Right ventricle myocardium superior (tissue), 1 donor: ENCODE measurements at regions not wholly inside any gene's neighbourhood (a gene's known extent, or its start where the extent isn't known, plus 50 kb on each side); places are given as distances from the start of the nearest gene placed in this dataset.
A peak's percentile ranks its signal among the peaks of the same experiment; 100 is the strongest.

Experiments used
- ATAC-seq: fragments of 200-7000 bp; cut with Tn5 transposase; one replicate; pipeline ENCODE4 v1.9.1; 2020; ENCODE audit warnings: mild to moderate bottlenecking; ENCODE audit not compliant: poor library complexity
- DNase-seq: peaks from one replicate; pipeline ENCODE4 v3.0.0-alpha.2; 2020
- intact Hi-C: fragments of 100-400 bp; cut with DNase I; formaldehyde crosslinking; loops from one replicate; pipeline ENCODE4 v1.11.2; 2022
- donor health status: DM: no; HTN: yes; CAD: no; lungs with severe emphysema.

DNA sequence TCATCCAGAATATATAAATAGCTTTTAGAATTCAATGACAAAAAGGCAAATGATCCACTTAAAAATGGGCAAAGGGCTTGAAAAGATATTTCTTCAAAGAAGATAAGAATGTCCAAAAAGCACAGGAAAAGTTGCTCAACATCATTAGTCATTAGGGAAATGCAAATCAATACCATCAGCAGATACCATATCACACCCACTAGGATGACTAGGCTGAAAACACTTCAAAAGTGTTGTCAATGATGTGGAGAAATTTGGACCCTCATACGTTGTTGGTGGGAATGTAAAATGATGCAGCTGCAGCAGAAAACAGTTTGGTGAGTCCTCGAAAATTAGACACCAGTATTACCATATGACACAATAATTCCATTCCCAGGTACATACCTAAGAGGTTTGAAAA, 303.6 kb upstream of the SLC35B3 start:
- intact Hi-C loops: no loop called here
- DNase-seq (no peak), ATAC-seq (no peak)

GRCh38 chr6:8736156-8736895, 301.0 kb upstream of the SLC35B3 start:
- ATAC-seq: no peak
- intact Hi-C loops: no loop called here

GRCh38 chr6:8733879-8734278, 298.5 kb upstream of the SLC35B3 start:
- DNase-seq (no peak), ATAC-seq (no peak)
- intact Hi-C loops: no loop called here

More at GRCh38 chr6:8736156-8736895, 301.0 kb upstream of the SLC35B3 start:
- DNase-seq: no peak

- ATAC-seq (no peak), DNase-seq (no peak)
- intact Hi-C loops: no loop called here
Measured at GRCh38 chr6:8731874-8732273, 296.5 kb upstream of the SLC35B3 start.

GRCh38 chr6:8710668-8711431, 275.5 kb upstream of the SLC35B3 start:
- intact Hi-C loops: no loop called here
- ATAC-seq: no peak

DNA sequence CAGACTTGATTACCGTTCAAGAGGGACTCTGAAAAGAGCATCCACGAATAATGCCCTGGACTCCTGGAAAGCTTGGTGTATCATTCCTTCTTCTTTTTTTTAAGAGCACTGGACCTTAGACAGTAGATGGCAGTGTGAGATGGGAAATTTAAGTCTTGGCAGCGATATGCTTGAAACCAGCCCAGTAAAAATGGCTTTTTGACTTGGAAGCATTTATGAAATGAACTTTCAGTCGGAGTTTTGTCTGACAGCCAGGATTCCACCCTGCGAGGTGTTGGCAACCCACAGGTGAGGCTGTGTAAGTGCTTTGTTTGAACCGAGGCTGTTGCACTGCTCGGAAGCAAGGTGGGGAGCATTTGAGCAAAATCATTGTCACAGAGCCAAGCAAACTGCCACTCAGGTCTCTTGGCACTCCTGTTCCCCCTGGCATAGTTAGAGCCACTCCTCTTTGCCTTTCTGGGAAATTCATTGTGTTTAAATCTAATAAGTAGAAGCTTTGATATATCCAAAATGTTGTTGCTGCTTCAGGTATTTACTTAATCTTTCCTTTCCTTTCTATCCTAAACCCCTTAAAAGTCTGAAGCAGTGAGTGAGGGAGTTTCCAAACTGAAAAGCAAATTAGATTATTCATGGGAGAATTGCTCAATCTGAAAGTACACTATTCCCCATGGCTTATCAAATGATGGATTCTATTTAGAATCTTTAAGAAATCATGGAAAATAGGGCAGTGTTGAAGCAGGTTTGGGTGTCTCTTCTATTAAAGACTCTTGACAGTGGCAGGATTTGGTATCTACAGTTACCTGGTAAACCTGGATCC, 272.8 kb upstream of the SLC35B3 start:
- intact Hi-C loops: loop anchor here (10.0 kb wide), 1 partner anchor 1727 kb away; no protein-coding TSS in a partner anchor
- ATAC-seq: peak; percentile 87

More at GRCh38 chr6:8710668-8711431, 275.5 kb upstream of the SLC35B3 start:
- no peak for DNase-seq

DNA sequence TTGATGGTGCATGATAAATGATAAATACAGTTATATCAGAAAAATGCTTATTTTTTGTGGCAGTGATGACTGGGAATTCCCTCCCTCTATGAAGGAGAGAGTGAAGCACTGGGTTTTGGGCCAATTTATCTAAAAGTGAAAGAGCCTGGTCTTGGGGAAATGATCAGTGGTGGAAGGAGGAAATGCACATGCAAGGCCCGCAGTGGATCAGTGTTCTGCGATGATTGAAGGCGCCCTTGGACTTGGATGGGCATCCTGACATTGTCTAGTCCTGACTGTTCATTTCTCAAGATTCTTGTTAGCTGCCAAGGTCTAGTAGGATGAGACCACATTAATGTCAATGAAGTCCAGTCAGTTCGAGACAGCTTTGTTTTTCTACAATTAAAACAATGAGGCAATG, 272.0 kb upstream of the SLC35B3 start:
- intact Hi-C loops: loop anchor here (10.0 kb wide), 1 partner anchor 1727 kb away; no protein-coding TSS in a partner anchor

More for the DNA sequence above, 272.8 kb upstream of the SLC35B3 start:
- DNase-seq: no peak

DNA sequence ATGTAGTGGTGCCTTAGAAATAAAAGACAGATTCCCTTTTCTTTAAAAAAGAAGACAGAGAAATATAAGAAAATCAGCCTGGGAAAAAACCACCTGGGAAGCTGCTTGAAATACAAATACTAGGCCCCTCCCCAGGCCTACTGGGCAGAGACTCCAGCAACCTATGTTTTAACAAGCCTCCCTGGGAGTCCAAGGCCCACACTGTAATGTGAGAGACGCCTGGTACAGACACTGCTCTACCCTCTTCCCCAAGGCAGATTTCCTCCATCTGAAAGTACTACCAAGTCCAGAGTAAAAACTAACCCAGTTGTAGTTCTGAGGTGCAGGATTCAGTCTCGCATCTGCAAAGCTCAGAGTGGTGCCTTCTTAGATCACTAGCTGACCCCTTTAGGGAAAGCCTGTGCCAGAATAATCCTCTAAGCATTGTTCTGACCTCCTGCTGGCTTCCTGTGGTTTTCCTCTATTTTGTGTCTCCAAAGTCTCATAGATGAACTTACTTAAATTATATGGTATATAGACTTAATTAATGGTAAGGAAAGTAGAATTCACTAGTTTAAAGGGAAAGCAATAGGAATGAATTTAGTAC, 270.2 kb upstream of the SLC35B3 start:
- intact Hi-C loops: loop anchor here (10.0 kb wide), 1 partner anchor 1729 kb away; no protein-coding TSS in a partner anchor
- DNase-seq: no peak
- ATAC-seq: no peak

More for the DNA sequence above, 272.0 kb upstream of the SLC35B3 start:
- ATAC-seq (no peak), DNase-seq (no peak)

GRCh38 chr6:8703059-8703458, 267.7 kb upstream of the SLC35B3 start:
- DNase-seq (no peak), ATAC-seq (no peak)
- intact Hi-C loops: loop anchor here (10.0 kb wide), 1 partner anchor 1732 kb away; no protein-coding TSS in a partner anchor

- intact Hi-C loops: no loop called here
- ATAC-seq (no peak), DNase-seq (no peak)
Measured at GRCh38 chr6:8688821-8689220, 253.5 kb upstream of the SLC35B3 start.

DNA sequence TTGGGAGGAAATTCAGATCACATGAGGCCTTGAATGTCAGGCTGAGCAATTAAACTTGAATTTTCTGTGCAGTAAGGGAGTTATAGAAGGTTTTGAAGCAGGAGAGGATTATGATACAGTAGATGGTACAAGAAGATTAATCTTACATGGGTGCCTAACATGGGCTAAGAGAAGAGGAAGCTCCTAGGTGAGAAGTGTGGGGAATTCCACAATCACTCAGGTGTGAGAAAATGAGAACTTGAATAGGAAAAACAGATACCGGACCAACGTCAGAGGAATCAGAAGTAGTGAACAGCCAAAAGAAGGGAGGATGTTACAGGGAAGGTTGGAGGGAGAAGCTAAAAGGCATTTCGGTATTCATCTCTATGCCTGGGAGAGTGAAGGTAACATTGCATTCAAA, 250.7 kb upstream of the SLC35B3 start:
- DNase-seq (no peak), ATAC-seq (no peak)

DNA sequence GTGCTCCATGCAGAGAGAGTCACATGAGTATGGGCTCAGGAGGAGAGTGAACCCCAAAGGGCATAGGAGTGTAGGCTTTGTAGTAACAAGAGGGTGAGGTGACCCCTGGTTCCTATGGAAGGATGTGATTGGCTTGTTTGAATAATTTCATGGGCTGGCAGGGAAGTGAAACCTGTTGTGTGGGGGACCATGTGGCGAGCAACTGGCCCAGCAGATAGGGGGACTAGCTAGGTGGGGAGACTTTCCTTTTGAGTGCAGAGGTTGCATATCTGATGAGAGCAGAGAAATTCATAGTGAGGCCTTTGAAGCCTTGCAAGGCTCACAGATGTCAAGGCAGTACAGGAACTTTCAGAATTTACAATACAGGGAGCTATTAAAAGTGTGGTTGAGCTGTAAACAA, 247.9 kb upstream of the SLC35B3 start:
- no peak for ATAC-seq
- no peak for DNase-seq
- intact Hi-C loops: no loop called here

More for the DNA sequence above, 250.7 kb upstream of the SLC35B3 start:
- intact Hi-C loops: no loop called here

DNA sequence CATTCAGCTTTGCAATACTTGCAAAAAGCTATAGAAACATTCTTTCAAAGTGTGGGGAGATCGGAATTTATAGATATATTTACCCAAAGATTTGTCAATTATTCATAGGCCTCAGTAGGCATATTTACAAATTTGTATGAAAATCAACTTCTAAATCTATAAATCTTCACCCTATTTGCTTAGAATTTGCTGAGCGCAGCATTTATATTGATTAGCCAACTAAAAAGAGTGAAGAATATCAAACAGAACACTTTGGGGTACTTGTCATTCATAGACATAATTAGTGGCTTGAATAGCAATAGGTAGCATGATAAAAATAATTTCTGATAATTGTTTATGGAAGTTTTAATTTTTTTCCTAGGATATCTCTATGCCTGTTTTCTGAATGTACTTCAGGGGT, 244.5 kb upstream of the SLC35B3 start:
- ATAC-seq (no peak), DNase-seq (no peak)
- intact Hi-C loops: no loop called here

GRCh38 chr6:8678466-8678865, 243.1 kb upstream of the SLC35B3 start:
- intact Hi-C loops: no loop called here
- no peak for DNase-seq
- no peak for ATAC-seq

- intact Hi-C loops: no loop called here
- ATAC-seq: no peak
Measured at GRCh38 chr6:8674126-8674525, 238.8 kb upstream of the SLC35B3 start.

DNA sequence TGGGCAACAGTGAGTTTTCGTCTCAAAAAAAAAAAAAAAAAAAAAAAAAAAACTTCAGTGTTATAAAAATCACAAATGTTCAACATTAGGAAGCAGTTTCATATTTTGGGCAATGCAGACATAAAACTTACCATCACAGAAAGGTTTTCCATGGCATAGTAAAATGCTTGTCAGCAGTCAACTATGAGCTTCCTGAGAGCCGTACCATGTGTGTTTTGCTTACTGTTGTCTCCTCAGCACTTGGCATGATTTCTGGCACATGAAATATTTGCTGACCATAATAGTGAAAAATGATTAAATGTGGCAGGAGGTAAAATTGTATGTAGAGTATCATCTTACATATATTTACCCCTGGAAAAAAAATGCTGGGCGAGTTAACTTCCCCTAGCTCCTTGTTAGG, 237.5 kb upstream of the SLC35B3 start:
- intact Hi-C loops: no loop called here
- ATAC-seq (no peak), DNase-seq (no peak)

More at GRCh38 chr6:8674126-8674525, 238.8 kb upstream of the SLC35B3 start:
- DNase-seq: no peak

DNA sequence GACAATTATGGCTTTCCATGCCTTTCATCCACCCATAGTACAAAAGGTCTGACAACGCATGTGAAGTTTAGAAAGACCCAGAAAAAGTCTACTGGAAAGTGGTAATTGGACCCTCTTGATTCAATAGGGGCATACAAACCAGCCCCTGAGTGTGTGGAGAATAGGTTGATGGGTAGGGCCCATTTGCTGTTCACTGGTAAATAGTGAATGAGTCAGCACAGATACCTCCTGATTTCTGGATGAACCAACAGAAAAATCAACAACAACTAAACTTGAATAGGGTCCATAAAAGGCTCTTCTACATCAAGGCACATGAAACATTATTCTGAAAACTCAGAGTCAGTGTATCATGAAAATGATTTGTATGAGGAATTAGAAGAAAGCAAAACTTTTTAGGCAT, 235.4 kb upstream of the SLC35B3 start:
- intact Hi-C loops: no loop called here
- no peak for DNase-seq
- ATAC-seq: no peak

- ATAC-seq: no peak
- intact Hi-C loops: no loop called here
- no peak for DNase-seq
Measured at GRCh38 chr6:8664700-8665099, 229.4 kb upstream of the SLC35B3 start.

DNA sequence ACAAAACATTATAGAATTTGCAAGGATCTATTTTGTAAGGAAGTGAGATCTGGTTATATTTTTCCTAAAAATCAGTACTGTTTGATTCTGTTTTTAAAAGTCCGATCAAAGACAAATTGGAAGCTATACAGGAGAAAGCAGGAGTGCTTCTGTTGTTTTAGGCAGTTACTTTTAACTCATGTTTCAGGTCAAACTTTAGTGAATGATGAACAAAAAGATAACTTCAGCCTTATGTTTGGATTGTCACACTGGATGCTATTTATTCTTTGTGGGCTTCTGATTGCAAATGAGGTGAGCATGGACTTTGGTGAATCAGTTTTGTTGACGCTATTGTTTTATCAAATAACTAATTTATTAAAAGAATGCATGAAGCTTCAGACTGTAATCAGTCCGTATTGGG, 228.7 kb upstream of the SLC35B3 start:
- no peak for DNase-seq
- intact Hi-C loops: no loop called here

More for the DNA sequence above, 228.7 kb upstream of the SLC35B3 start:
- no peak for ATAC-seq
